Suprapubic skin (tissue), 4 donors: ENCODE measurements at regions not wholly inside any gene's neighbourhood (a gene's known extent, or its start where the extent isn't known, plus 50 kb on each side); places are given as distances from the start of the nearest gene placed in this dataset.

Experiments
- DNase-seq, 2 donors: peaks; one replicate each; pipeline ENCODE4 v3.0.0-alpha.2; 2019; ENCODE audit warnings: low spot score in 2 of 2
- H3K27ac ChIP-seq: fragments of 200-600 bp; sonication (generic); one replicate; pipeline ENCODE4 v1.5.1; 2019
- H3K27me3 ChIP-seq: fragments of 200-600 bp; sonication (generic); one replicate; pipeline ENCODE4 v1.5.1; 2019
- H3K36me3 ChIP-seq: fragments of 200-600 bp; sonication (generic); one replicate; pipeline ENCODE4 v1.5.1; 2019
- H3K4me1 ChIP-seq: fragments of 200-600 bp; sonication (generic); one replicate; pipeline ENCODE4 v1.5.1; 2019
- H3K4me3 ChIP-seq: fragments of 200-600 bp; sonication (generic); one replicate; pipeline ENCODE4 v1.5.1; 2019; ENCODE audit warnings: mild to moderate bottlenecking
- H3K9me3 ChIP-seq: fragments of 200-600 bp; sonication (generic); one replicate; pipeline ENCODE4 v1.5.1; 2019
- CTCF ChIP-seq, 2 donors: fragments of 200-600 bp in 1 of 2; fragments of 450-650 bp in 1 of 2; sonication (generic) in 1 of 2; IDR thresholded peaks; one replicate each; pipeline ENCODE4 v1.5.1; 2016 to 2019; ENCODE audit warnings: antibody characterized with exemption in 2 of 2, mild to moderate bottlenecking in 1 of 2, moderate library complexity in 1 of 2
- EP300 ChIP-seq: sonication (generic); formaldehyde crosslinking; IDR thresholded peaks from one replicate; pipeline ENCODE4 v1.6.1; 2017; ENCODE audit warnings: antibody characterized with exemption
- POLR2A ChIP-seq, 2 donors: fragments of 450-650 bp; IDR thresholded peaks; one replicate each; pipeline ENCODE4 v1.6.1; 2017; ENCODE audit warnings: antibody characterized with exemption in 2 of 2, mild to moderate bottlenecking in 2 of 2, moderate library complexity in 2 of 2
- POLR2AphosphoS5 ChIP-seq, 3 donors: sonication (generic); formaldehyde crosslinking; IDR thresholded peaks; one replicate each; pipeline ENCODE4 v1.6.1; 2017; ENCODE audit warnings: antibody characterized with exemption in 3 of 3
- WGBS: methylation state at CpG from one replicate; pipeline ENCODE4 v1.1.5; 2018; 5-methylcytosine and 5-hydroxymethylcytosine counted together

DNA sequence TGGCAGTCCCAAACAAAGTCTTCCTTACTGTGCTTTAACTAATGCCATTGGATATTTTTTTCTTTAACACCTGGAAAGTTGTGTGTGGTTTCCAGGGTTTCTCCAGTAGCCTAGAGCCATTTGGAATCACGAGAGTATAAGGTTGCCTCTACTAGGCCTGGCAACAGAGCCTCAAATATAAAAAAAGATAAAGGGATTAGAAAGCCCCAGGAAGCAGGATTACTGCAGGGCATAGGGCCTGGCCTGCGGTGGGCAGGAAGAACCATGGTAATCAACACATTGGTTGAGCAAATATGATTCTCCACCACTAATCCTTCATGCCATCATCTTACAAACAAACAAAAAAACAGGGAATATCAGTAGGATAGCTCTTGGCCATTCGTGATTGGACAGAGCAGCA is 177.8 kb upstream of the GGTLC1 start:
- H3K27ac ChIP-seq = no peak overlapping the region
- H3K4me3 ChIP-seq = no peak overlapping the region
- H3K9me3 ChIP-seq = no peaks in the 10 kb centered on the region
- 55% methylated on average over 3 of the region's 3 CpGs for WGBS
- H3K4me1 ChIP-seq = no peaks in the 10 kb centered on the region
- no peaks in the 10 kb centered on the region for H3K36me3 ChIP-seq
- DNase-seq = no peak
- no peak for TF ChIP-seq CTCF (IDR thresholded peaks at IDR 0.05)
- TF ChIP-seq EP300 = no peak
- TF ChIP-seq POLR2AphosphoS5 (IDR thresholded peaks at IDR 0.05) = no peak
- TF ChIP-seq POLR2A (IDR thresholded peaks at IDR 0.05) = no peak
- H3K27me3 ChIP-seq = no peaks in the 10 kb centered on the region

- TF ChIP-seq POLR2AphosphoS5 (IDR thresholded peaks at IDR 0.05) (no peak), POLR2A (IDR thresholded peaks at IDR 0.05) (no peak), EP300 (no peak), CTCF (IDR thresholded peaks at IDR 0.05) (no peak)
- H3K36me3 ChIP-seq = no peaks in the 10 kb centered on the region
- H3K27me3 ChIP-seq = no peaks in the 10 kb centered on the region
- H3K4me1 ChIP-seq = no peaks in the 10 kb centered on the region
- H3K27ac ChIP-seq = no peak overlapping the region
- H3K9me3 ChIP-seq = no peaks in the 10 kb centered on the region
- H3K4me3 ChIP-seq = no peak overlapping the region
- DNase-seq = no peak
- WGBS = 59% methylated on average over 4 of the region's 4 CpGs
Observed at GRCh38 chr20:24166123-24166381, 177.5 kb upstream of the GGTLC1 start.

DNA sequence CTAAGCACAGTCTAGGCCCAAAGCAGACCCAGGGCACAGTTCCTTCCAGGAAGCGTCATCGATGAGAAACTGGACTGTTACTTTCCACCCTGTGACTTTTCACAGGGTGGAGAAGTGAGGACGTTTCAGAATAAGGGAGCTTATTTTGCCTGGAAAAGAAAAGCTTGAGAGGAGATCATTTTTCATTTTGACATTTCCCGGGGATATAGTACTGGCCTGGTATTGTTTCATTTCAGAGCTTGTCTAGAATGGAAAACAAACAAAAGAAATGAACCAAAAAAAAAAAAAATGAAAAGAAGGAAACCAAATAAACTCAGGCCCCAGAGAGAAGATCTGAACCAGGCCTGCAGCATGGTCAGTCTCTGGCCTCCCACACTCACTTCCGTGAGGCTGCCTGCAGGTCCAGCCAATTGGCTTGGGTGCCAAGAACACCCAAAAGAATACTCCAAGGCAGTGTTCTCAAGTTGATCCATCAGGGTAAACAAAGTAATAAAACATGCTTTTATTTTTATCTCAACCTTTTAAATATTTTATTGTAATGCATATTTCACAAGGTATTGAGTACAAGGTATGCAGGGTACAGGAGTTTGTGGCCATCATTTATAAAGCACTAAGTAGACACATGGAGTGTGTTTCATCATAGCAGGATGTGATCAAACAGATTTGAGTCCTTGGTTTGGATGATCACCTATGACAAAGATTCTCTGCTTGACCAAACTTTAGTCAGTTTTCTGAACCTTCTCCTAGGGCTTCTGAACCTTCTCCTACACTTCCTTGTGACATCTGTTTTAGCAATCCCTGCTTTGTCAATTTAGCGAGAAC is 176.9 kb upstream of the GGTLC1 start:
- Histone ChIP-seq H3K4me1 (no peaks in the 10 kb centered on the region), H3K9me3 (no peaks in the 10 kb centered on the region), H3K27ac (no peak overlapping the region), H3K4me3 (no peak overlapping the region), H3K36me3 (no peaks in the 10 kb centered on the region), H3K27me3 (no peaks in the 10 kb centered on the region)
- DNase-seq = no peak
- WGBS = 53% methylated on average over 6 of the region's 6 CpGs
- TF ChIP-seq POLR2A (IDR thresholded peaks at IDR 0.05) (no peak), EP300 (no peak), POLR2AphosphoS5 (IDR thresholded peaks at IDR 0.05) (no peak), CTCF (IDR thresholded peaks at IDR 0.05) (no peak)

DNA sequence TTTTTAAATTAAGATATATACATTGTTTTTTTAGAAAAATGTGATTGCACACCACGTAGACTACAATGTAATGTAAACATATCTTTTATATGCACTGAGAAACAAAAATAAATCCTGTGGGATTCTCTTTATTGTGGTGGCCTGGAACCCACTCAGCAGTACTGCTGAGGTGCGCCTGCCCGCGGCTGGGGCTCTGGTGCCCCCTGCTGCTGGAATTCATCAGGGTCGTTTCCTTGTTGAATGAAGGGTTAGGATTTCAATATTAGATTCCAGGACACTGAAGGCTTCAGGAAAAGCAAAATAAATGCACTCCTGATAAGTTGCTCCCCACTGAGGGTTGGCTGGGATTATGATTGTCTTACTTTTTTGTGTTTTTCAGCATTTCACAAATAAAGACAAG is 175.8 kb upstream of the GGTLC1 start:
- no peak overlapping the region for H3K4me3 ChIP-seq
- H3K4me1 ChIP-seq = no peaks in the 10 kb centered on the region
- DNase-seq = no peak
- no peak overlapping the region for H3K27ac ChIP-seq
- no peaks in the 10 kb centered on the region for H3K27me3 ChIP-seq
- H3K9me3 ChIP-seq = no peaks in the 10 kb centered on the region
- H3K36me3 ChIP-seq = no peaks in the 10 kb centered on the region
- TF ChIP-seq POLR2A (IDR thresholded peaks at IDR 0.05) = no peak
- no peak for TF ChIP-seq CTCF (IDR thresholded peaks at IDR 0.05)
- no peak for TF ChIP-seq POLR2AphosphoS5 (IDR thresholded peaks at IDR 0.05)
- no peak for TF ChIP-seq EP300
- 61% methylated on average over 5 of the region's 5 CpGs for WGBS

GRCh38 chr20:24163506-24163905 is 174.9 kb upstream of the GGTLC1 start:
- H3K27ac ChIP-seq = no peak overlapping the region
- no peak for DNase-seq
- no peaks in the 10 kb centered on the region for H3K9me3 ChIP-seq
- WGBS = 85% methylated on average over 2 of the region's 2 CpGs
- no peak overlapping the region for H3K4me3 ChIP-seq
- TF ChIP-seq POLR2A (IDR thresholded peaks at IDR 0.05) (no peak), CTCF (IDR thresholded peaks at IDR 0.05) (no peak)
- H3K36me3 ChIP-seq = no peaks in the 10 kb centered on the region
- no peaks in the 10 kb centered on the region for H3K27me3 ChIP-seq
- no peaks in the 10 kb centered on the region for H3K4me1 ChIP-seq
